Esophagus squamous epithelium (tissue), 5 donors: ENCODE measurements at regions not wholly inside any gene's neighbourhood (a gene's known extent, or its start where the extent isn't known, plus 50 kb on each side); places are given as distances from the start of the nearest gene placed in this dataset.

Source experiments
- DNase-seq: peaks from one replicate; lab custom pipeline; 2025; lab: John Stamatoyannopoulos, UW
- H3K27ac ChIP-seq, 4 donors: fragments of 200-600 bp; sonication (generic); one replicate each; pipeline ENCODE4 v1.5.1; 2016 to 2019; ENCODE audit warnings: mild to moderate bottlenecking in 1 of 4
- H3K27me3 ChIP-seq, 4 donors: fragments of 200-600 bp; sonication (generic); 1 replicate in 3 of 4; 2 replicates in 1 of 4; pipeline versions ENCODE4 v1.5.1 to v1.6.0; 2017 to 2021; ENCODE audit warnings: antibody characterized with exemption in 1 of 4
- H3K36me3 ChIP-seq, 3 donors: fragments of 200-600 bp; sonication (generic); one replicate each; pipeline ENCODE4 v1.5.1; 2016 to 2019
- H3K4me1 ChIP-seq, 3 donors: fragments of 200-600 bp; sonication (generic); one replicate each; pipeline ENCODE4 v1.5.1; 2017 to 2019
- H3K4me3 ChIP-seq, 4 donors: fragments of 200-600 bp; sonication (generic); 1 replicate in 3 of 4; 2 replicates in 1 of 4; pipeline ENCODE4 v1.5.1; 2016 to 2019; ENCODE audit warnings: mild to moderate bottlenecking in 2 of 4, moderate library complexity in 1 of 4
- H3K9me3 ChIP-seq, 3 donors: fragments of 200-600 bp; sonication (generic); one replicate each; pipeline ENCODE4 v1.5.1; 2016 to 2019
- CTCF ChIP-seq, 6 experiments: fragments of 450-650 bp in 4 of 6; fragments of 200-600 bp in 2 of 6; sonication (generic) in 2 of 6; IDR thresholded peaks; one replicate each; pipeline ENCODE4 v1.5.1; 2016 to 2019; ENCODE audit warnings: antibody characterized with exemption in 6 of 6, mild to moderate bottlenecking in 4 of 6, moderate library complexity in 4 of 6
- POLR2A ChIP-seq, 4 donors: fragments of 450-650 bp; IDR thresholded peaks; one replicate each; pipeline ENCODE4 v1.6.1; 2017; ENCODE audit warnings: antibody characterized with exemption in 4 of 4, mild to moderate bottlenecking in 4 of 4, moderate library complexity in 3 of 4
- WGBS, 2 donors: methylation state at CpG; one replicate each; pipeline ENCODE4 v1.1.5; 2018; 5-methylcytosine and 5-hydroxymethylcytosine counted together
- intact Hi-C: fragments of 100-400 bp; cut with DNase I; formaldehyde crosslinking; loops from one replicate; pipeline ENCODE4 v1.15.0; 2022
- small RNA-seq, 4 donors: library from RNA; depleted of rRNA; stranded (forward); fragments of <200 nt; gene quantifications; one replicate each; pipeline ENCODE3, GENCODE V24; 2016
- donor health status: DM: yes; HTN: yes; CAD: no.

DNA sequence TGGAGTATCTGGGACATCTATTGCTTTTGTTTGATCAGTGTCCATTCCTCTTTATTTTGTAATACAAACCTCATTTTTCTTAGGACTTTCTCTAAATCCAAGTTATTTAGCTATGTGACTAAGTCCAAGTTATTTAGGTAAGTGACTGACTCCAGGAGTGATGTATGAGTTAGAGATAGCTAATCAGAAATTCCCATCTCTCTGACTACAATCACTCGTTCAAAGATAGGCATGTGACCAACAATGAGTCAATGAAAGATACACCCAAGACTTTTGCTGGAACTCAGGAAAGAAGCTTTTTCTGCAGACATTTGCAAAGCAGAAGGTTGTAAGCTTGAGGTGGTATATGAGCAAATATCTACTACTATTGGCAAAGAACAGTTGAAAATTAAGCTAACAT lies 72.5 kb upstream of the KCNIP4 start:
- Histone ChIP-seq H3K4me3 (no peak overlapping the region), H3K27ac (no peak overlapping the region), H3K4me1 (no peaks in the 10 kb centered on the region), H3K9me3 (no peaks in the 10 kb centered on the region), H3K36me3 (no peaks in the 10 kb centered on the region), H3K27me3 (no peaks in the 10 kb centered on the region)
- intact Hi-C loops = no loop called here
- DNase-seq = no peak
- TF ChIP-seq POLR2A (IDR thresholded peaks at IDR 0.05) (no peak), CTCF (IDR thresholded peaks at IDR 0.05) (no peak)
- WGBS, 2 donors = 50 to 55% methylated on average over 1 of the region's 1 CpG

DNA sequence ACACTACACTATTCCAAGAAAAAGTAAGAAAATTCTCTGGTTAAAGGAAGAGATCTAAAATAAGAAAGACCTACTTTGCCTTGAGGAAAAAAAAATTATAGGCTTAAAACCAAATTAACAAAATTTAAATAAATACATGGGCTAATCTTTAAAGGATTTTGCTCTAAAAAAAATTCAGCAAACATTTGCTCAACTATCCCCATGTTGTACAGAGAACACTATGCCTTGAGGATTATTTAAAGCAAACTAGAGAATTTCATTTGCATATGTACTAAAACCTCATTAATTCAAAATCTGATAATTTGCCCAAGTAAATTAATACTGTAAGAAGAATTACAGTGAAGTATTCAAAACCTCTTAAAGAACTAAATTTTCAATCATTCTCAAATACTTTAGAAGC lies 71.6 kb upstream of the KCNIP4 start:
- Histone ChIP-seq H3K4me3 (no peak overlapping the region), H3K27ac (no peak overlapping the region), H3K4me1 (no peaks in the 10 kb centered on the region), H3K27me3 (no peaks in the 10 kb centered on the region), H3K36me3 (no peaks in the 10 kb centered on the region), H3K9me3 (no peaks in the 10 kb centered on the region)
- DNase-seq = no peak
- intact Hi-C loops = no loop called here
- no peak for TF ChIP-seq CTCF (IDR thresholded peaks at IDR 0.05)
- no peak for TF ChIP-seq POLR2A (IDR thresholded peaks at IDR 0.05)

DNA sequence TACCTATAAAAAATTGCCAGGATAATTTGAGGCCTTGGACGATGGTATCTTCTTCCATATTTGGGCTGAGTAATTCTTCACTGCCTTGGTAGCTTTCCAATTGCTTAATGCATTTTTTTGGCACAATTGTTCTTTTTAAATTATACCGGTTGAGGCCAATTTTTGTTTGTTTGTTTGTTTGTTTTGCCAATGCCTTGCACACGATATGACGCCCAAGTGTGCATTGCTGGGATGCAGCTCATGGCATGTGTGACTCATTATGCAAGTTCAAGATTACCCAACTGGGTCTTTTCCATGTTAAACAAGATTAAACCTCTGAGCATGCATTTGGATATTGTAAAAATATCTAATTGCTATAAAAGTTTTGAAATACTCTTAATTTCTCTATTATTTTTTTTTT lies 71.1 kb upstream of the KCNIP4 start:
- Histone ChIP-seq H3K4me1 (no peaks in the 10 kb centered on the region), H3K9me3 (no peaks in the 10 kb centered on the region), H3K36me3 (no peaks in the 10 kb centered on the region), H3K4me3 (no peak overlapping the region), H3K27me3 (no peaks in the 10 kb centered on the region), H3K27ac (no peak overlapping the region)
- 45 to 56% methylated on average over 4 of the region's 4 CpGs for WGBS, 2 donors
- no peak for TF ChIP-seq POLR2A (IDR thresholded peaks at IDR 0.05)
- intact Hi-C loops = no loop called here
- DNase-seq = no peak

DNA sequence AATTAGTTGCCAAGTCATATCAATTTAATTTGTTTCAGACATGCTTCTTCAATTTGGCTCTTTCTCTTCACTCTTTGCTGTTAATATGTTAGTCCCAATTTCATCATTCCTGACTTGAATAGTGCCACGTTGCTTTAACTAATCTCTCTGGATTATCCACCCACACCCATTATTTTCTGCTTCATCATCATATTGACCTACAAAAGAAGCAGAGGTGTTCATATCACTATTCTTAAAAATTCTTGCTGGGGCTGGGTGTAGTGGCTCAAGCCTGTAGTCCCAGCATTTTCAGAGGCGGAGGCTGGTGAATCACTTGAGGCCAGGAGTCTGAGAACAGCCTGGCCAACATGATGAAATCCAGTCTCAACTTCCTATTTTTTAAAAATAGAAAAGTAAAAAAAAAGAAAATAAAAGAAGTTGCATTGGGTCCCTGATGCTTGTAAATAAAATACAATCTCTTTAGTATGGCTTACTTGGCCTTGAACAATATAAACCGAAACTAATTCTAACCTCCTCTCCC lies 65.7 kb upstream of the KCNIP4 start:
- H3K27ac ChIP-seq = no peak overlapping the region
- no peak for TF ChIP-seq CTCF (IDR thresholded peaks at IDR 0.05)
- TF ChIP-seq POLR2A (IDR thresholded peaks at IDR 0.05) = no peak
- DNase-seq = no peak
- 44 to 65% methylated on average over 3 of the region's 3 CpGs for WGBS, 2 donors
- H3K9me3 ChIP-seq = no peaks in the 10 kb centered on the region
- no peaks in the 10 kb centered on the region for H3K27me3 ChIP-seq
- intact Hi-C loops = no loop called here
- no peak overlapping the region for H3K4me3 ChIP-seq
- no peaks in the 10 kb centered on the region for H3K36me3 ChIP-seq
- H3K4me1 ChIP-seq = no peaks in the 10 kb centered on the region

GRCh38 chr4:22003878-22004277 lies 55.3 kb upstream of the KCNIP4 start:
- TF ChIP-seq POLR2A (IDR thresholded peaks at IDR 0.05) (no peak), CTCF (IDR thresholded peaks at IDR 0.05) (no peak)
- Histone ChIP-seq H3K9me3 (no peaks in the 10 kb centered on the region), H3K4me3 (no peak overlapping the region), H3K27me3 (no peaks in the 10 kb centered on the region), H3K27ac (no peak overlapping the region), H3K36me3 (no peaks in the 10 kb centered on the region), H3K4me1 (no peaks in the 10 kb centered on the region)
- intact Hi-C loops = no loop called here
- 67 to 75% methylated on average over 1 of the region's 1 CpG for WGBS, 2 donors
- no peak for DNase-seq

Small RNA genes in the stretch of these regions (small RNA-seq; reads per million reads assigned to genes)
- gene RNU6-420P = 0 reads per million in 4 donors
